Endothelial cell (in vitro differentiated cells): ENCODE measurements at regions not wholly inside any gene's neighbourhood (a gene's known extent, or its start where the extent isn't known, plus 50 kb on each side); places are given as distances from the start of the nearest gene placed in this dataset.

Source experiments
- DNase-seq: peaks from one replicate; pipeline ENCODE4 v3.0.0; 2021; ENCODE audit warnings: low spot score
- H3K27ac Mint-ChIP-seq: one replicate; pipeline ENCODE4 v1.8.0; 2021; ENCODE audit warnings: mixed read lengths, inconsistent platforms; ENCODE audit not compliant: unreplicated experiment
- H3K27me3 Mint-ChIP-seq: one replicate; pipeline ENCODE4 v1.8.0; 2021; ENCODE audit warnings: mild to moderate bottlenecking, moderate library complexity, mixed read lengths, inconsistent platforms; ENCODE audit not compliant: unreplicated experiment
- H3K36me3 Mint-ChIP-seq: one replicate; pipeline ENCODE4 v1.8.0; 2021; ENCODE audit warnings: mild to moderate bottlenecking, low read depth, mixed read lengths, inconsistent platforms; ENCODE audit not compliant: unreplicated experiment
- H3K4me1 Mint-ChIP-seq: one replicate; pipeline ENCODE4 v1.8.0; 2021; ENCODE audit warnings: mild to moderate bottlenecking, mixed read lengths, inconsistent platforms; ENCODE audit not compliant: unreplicated experiment
- H3K4me3 Mint-ChIP-seq: one replicate; pipeline ENCODE4 v1.8.0; 2021; ENCODE audit warnings: mild to moderate bottlenecking, mixed read lengths, inconsistent platforms; ENCODE audit not compliant: unreplicated experiment
- H3K9me3 Mint-ChIP-seq: one replicate; pipeline ENCODE4 v1.8.0; 2021; ENCODE audit warnings: mixed read lengths, inconsistent platforms; ENCODE audit not compliant: unreplicated experiment
- CTCF ChIP-seq: fragments of 200-600 bp; sonication (generic); IDR thresholded peaks from one replicate; pipeline ENCODE4 v1.5.0; 2021; ENCODE audit warnings: antibody characterized with exemption; ENCODE audit not compliant: unreplicated experiment

DNA sequence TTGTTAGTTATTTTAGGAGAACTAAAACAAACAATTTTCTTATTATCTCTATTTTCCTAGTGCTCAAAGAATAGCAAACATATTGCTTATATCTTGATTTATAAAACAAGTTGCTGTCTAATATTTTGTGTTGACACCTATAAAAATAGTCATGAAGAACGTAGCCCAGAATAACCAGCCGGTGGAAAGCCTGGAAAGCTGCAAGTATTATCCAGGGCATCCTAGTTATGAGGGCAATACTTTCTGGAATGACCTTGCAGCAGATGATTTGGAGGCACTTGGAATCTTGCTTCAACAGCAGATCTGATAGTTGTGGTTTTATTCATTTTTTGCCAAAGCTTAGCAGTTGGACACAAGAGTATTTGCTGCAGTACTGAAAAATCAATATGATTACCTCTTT, 948.7 kb downstream of the LRFN5 start:
- Mint-ChIP-seq H3K4me3 (no peak overlapping the region), H3K4me1 (no peaks in the 10 kb centered on the region), H3K27ac (no peak overlapping the region), H3K9me3 (no peaks in the 10 kb centered on the region), H3K27me3 (no peaks in the 10 kb centered on the region), H3K36me3 (no peaks in the 10 kb centered on the region)
- TF ChIP-seq CTCF = no peak
- DNase-seq = no peak

DNA sequence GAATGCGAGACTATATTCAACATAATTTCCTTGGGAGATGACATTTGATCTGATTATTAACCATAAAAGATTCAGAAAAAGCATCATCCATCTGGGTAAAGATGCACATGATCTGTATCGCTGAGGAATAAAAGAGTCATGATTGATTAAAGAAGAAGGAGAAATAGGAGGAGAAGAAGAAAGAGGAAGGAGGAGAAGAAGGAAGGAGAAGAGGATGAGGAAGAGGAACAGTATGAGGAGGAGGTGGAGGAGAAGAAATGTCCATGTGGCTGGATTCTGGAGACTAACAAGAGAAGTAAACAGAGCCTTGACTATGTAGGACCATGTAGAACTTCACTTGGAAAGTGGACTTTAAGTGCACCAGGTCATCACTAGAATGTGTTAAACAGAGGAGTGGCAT, 947.4 kb downstream of the LRFN5 start:
- Mint-ChIP-seq H3K4me3 (no peak overlapping the region), H3K27me3 (no peaks in the 10 kb centered on the region), H3K36me3 (no peaks in the 10 kb centered on the region), H3K9me3 (no peaks in the 10 kb centered on the region), H3K27ac (no peak overlapping the region), H3K4me1 (no peaks in the 10 kb centered on the region)
- TF ChIP-seq CTCF = no peak
- no peak for DNase-seq

GRCh38 chr14:42550310-42550709, 943.6 kb downstream of the LRFN5 start:
- TF ChIP-seq CTCF = no peak
- Mint-ChIP-seq H3K36me3 (no peaks in the 10 kb centered on the region), H3K4me1 (no peaks in the 10 kb centered on the region), H3K27me3 (no peaks in the 10 kb centered on the region), H3K4me3 (no peak overlapping the region), H3K9me3 (no peaks in the 10 kb centered on the region), H3K27ac (no peak overlapping the region)
- DNase-seq = no peak

DNA sequence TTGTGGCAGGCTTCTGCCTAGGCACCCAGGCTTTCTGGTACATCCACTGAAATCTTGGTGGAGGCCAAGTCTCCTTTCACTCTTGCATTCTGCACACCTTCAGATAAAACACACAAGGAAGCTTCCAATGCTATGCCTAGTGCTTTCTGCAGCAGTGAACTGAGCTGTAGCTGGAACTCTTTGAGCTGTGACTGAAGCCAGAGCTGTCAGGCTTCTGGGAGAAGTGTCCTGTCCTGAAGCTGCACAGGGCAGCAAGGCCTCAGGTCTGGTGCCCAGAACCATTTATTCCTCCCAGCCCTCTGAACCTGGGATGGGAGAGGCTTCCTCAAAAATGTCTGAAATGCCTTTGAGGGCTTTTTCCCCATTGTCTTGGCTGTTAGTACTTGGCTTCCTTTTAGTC, 941.7 kb downstream of the LRFN5 start:
- no peak for DNase-seq
- no peak for TF ChIP-seq CTCF
- Mint-ChIP-seq H3K27ac (no peak overlapping the region), H3K4me3 (no peak overlapping the region), H3K36me3 (no peaks in the 10 kb centered on the region), H3K9me3 (no peaks in the 10 kb centered on the region), H3K27me3 (no peaks in the 10 kb centered on the region), H3K4me1 (no peaks in the 10 kb centered on the region)

GRCh38 chr14:42545636-42546035, 939.0 kb downstream of the LRFN5 start:
- Mint-ChIP-seq H3K27ac (no peak overlapping the region), H3K36me3 (no peaks in the 10 kb centered on the region), H3K9me3 (no peaks in the 10 kb centered on the region), H3K27me3 (no peaks in the 10 kb centered on the region), H3K4me1 (no peaks in the 10 kb centered on the region), H3K4me3 (no peak overlapping the region)
- no peak for DNase-seq
- TF ChIP-seq CTCF = no peak
